DND-41 (cell line): ENCODE measurements at regions not wholly inside any gene's neighbourhood (a gene's known extent, or its start where the extent isn't known, plus 50 kb on each side); places are given as distances from the start of the nearest gene placed in this dataset.

ENCODE experiments used
- ATAC-seq: fragments of 200-7000 bp; cut with Tn5 transposase; 3 replicates; pipeline ENCODE4 v1.9.1; 2021; ENCODE audit warnings: low read depth; ENCODE audit not compliant: insufficient read depth
- DNase-seq: peaks from one replicate; pipeline ENCODE4 v3.0.0-alpha.2; 2020
- H2AFZ ChIP-seq: 2 replicates; pipeline ENCODE4 v1.6.0; 2012; ENCODE audit warnings: low read depth, low read length
- H3K27ac ChIP-seq: 2 replicates; pipeline ENCODE4 v1.5.1; 2012; ENCODE audit warnings: low read length, inconsistent platforms
- H3K27me3 ChIP-seq: fragments of 200-600 bp; sonication (generic); 2 replicates; pipeline ENCODE4 v1.6.0; 2012; ENCODE audit warnings: low read length, mild to moderate bottlenecking, inconsistent platforms; ENCODE audit not compliant: insufficient read depth, poor library complexity
- H3K36me3 ChIP-seq: 2 replicates; pipeline ENCODE4 v1.5.1; 2012; ENCODE audit warnings: low read length, inconsistent platforms; ENCODE audit not compliant: insufficient read depth
- H3K4me1 ChIP-seq: 2 replicates; pipeline ENCODE4 v1.5.1; 2012; ENCODE audit warnings: mild to moderate bottlenecking, low read length; ENCODE audit not compliant: insufficient read depth
- H3K4me2 ChIP-seq: 2 replicates; pipeline ENCODE4 v1.6.0; 2012; ENCODE audit warnings: mild to moderate bottlenecking, moderate library complexity, low read length, inconsistent platforms; ENCODE audit not compliant: insufficient read depth
- H3K4me3 ChIP-seq, 2 experiments: fragments of 200-600 bp in 1 of 2; shearing (Covaris generic) in 1 of 2; 2 replicates each; pipeline ENCODE4 v1.5.1; 2012 to 2016; ENCODE audit warnings: inconsistent platforms in 2 of 2, low read length in 2 of 2, mild to moderate bottlenecking in 2 of 2, low read depth in 1 of 2, moderate library complexity in 1 of 2
- H3K79me2 ChIP-seq: 2 replicates; pipeline ENCODE4 v1.6.0; 2012; ENCODE audit warnings: low read length, inconsistent platforms; ENCODE audit not compliant: insufficient read depth
- H3K9ac ChIP-seq: 2 replicates; pipeline ENCODE4 v1.6.0; 2012; ENCODE audit warnings: low read depth, mild to moderate bottlenecking, inconsistent platforms, low read length, moderate library complexity
- H3K9me3 ChIP-seq: 2 replicates; pipeline ENCODE4 v1.5.1; 2012; ENCODE audit warnings: low read length, moderate library complexity, mild to moderate bottlenecking, inconsistent platforms; ENCODE audit not compliant: insufficient read depth, severe bottlenecking
- H4K20me1 ChIP-seq: 2 replicates; pipeline ENCODE4 v1.6.0; 2012; ENCODE audit warnings: low read length; ENCODE audit not compliant: insufficient read depth
- EZH2 ChIP-seq: IDR thresholded peaks from 3 replicates; pipeline ENCODE4 v1.6.1; 2012; ENCODE audit warnings: borderline replicate concordance, low read depth, mild to moderate bottlenecking, moderate library complexity, low read length, inconsistent platforms; ENCODE audit not compliant: severe bottlenecking
- TF ChIP-seq, protein P1 (sequence below): IDR thresholded peaks from 2 replicates; pipeline ENCODE4 v1.5.1; 2012; ENCODE audit warnings: borderline replicate concordance, low read length, moderate library complexity, mild to moderate bottlenecking; ENCODE audit not compliant: poor library complexity, severe bottlenecking; ENCODE audit errors: extremely low read depth

DNA sequence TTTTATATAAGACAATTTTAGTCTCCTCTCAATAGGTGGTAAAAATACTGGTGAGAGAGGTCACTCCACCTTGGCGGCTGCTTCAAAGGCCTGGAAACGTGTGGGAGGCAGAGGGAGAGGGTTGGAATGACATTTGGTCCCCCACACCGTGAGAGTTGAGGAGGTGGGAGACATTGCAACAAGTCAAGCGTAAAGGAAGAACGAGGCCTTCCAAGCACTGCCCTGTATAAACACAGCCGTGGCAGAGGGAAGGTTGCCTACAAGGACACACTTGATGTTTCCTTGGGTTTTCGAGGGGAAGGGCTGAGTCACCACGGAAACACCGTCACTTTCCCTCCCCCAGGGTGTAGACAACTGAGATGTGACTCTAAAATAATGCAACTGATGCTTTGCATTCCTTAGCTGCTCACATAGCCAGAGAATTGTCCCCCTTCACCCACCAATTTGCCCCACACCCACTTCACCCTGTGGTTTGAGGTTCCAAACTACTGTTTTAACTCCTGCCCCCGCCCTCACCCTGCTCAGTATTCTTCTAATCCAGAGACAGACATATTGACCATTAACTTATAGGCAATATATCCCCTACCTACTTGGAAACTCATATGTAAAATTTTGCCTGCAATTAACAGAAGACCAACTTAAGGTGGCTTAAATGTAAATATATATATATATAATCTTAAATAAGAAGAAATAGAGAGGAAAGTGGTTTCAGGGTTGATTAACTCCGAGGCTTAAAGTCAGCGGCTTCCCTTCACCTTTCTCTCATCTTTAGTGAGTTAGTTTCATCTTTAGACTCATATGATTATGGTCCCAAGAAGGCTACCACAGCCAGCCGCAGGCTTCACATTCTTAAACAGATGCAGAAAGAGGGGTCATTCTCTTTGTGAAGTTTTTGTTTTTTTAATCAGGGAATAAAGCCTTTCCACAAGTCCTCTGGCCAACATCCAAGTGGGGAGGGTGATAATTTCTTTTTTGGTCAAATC is 54.1 kb upstream of the BDNF start:
- Histone ChIP-seq H3K27ac (no peak overlapping the region), H3K4me2 (no peak overlapping the region), H3K27me3 (no peaks in the 10 kb centered on the region), H3K36me3 (no peaks in the 10 kb centered on the region), H3K9ac (no peak overlapping the region), H3K79me2 (no peaks in the 10 kb centered on the region), H2AFZ (no peak overlapping the region), H4K20me1 (no peaks in the 10 kb centered on the region), H3K9me3 (no peaks in the 10 kb centered on the region), H3K4me1 (no peaks in the 10 kb centered on the region), H3K4me3 (no peak overlapping the region)
- no peak for TF ChIP-seq EZH2
- TF ChIP-seq, protein P1, sequence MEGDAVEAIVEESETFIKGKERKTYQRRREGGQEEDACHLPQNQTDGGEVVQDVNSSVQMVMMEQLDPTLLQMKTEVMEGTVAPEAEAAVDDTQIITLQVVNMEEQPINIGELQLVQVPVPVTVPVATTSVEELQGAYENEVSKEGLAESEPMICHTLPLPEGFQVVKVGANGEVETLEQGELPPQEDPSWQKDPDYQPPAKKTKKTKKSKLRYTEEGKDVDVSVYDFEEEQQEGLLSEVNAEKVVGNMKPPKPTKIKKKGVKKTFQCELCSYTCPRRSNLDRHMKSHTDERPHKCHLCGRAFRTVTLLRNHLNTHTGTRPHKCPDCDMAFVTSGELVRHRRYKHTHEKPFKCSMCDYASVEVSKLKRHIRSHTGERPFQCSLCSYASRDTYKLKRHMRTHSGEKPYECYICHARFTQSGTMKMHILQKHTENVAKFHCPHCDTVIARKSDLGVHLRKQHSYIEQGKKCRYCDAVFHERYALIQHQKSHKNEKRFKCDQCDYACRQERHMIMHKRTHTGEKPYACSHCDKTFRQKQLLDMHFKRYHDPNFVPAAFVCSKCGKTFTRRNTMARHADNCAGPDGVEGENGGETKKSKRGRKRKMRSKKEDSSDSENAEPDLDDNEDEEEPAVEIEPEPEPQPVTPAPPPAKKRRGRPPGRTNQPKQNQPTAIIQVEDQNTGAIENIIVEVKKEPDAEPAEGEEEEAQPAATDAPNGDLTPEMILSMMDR: no peak
- DNase-seq (no peak), ATAC-seq (no peak)
